A549 (cell line): ENCODE measurements at regions not wholly inside any gene's neighbourhood (a gene's known extent, or its start where the extent isn't known, plus 50 kb on each side); places are given as distances from the start of the nearest gene placed in this dataset.

Experiments used
- ELK1 ChIP-seq: fragments of 150-350 bp; IDR thresholded peaks from 2 replicates; pipeline ENCODE4 v1.6.1; 2014; ENCODE audit warnings: low read depth, mild to moderate bottlenecking, low read length
- EP300 ChIP-seq, 2 experiments: fragments of >200 bp; sonication (Bioruptor Twin); formaldehyde crosslinking; IDR thresholded peaks; 2 replicates in 1 of 2; 3 replicates in 1 of 2; pipeline ENCODE4 v1.6.1; 2016 to 2017
- MAZ ChIP-seq: fragments of 150-350 bp; IDR thresholded peaks from 2 replicates; pipeline ENCODE4 v1.6.1; 2014; ENCODE audit warnings: antibody characterized with exemption, low read depth, low read length, borderline replicate concordance
- MYC ChIP-seq: IDR thresholded peaks from 2 replicates; pipeline ENCODE4 v1.6.1; 2012; ENCODE audit warnings: mild to moderate bottlenecking, inconsistent platforms, low read length, improper control_type of control experiment, borderline replicate concordance
- POLR2A ChIP-seq: IDR thresholded peaks from 2 replicates; pipeline ENCODE4 v1.6.1; 2012; ENCODE audit warnings: mild to moderate bottlenecking, low read length
- RAD21 ChIP-seq, 2 experiments: fragments of >200 bp in 1 of 2; sonication (Bioruptor Twin) in 1 of 2; formaldehyde crosslinking in 1 of 2; IDR thresholded peaks in 1 of 2; conservative IDR thresholded peaks in 1 of 2; 2 replicates in 1 of 2; 3 replicates in 1 of 2; pipeline ENCODE4 v1.6.1; 2012 to 2018; ENCODE audit warnings: inconsistent platforms in 1 of 2
- TF ChIP-seq, protein P1 (sequence below): fragments of >200 bp; sonication (Bioruptor Twin); formaldehyde crosslinking; IDR thresholded peaks from 3 replicates; pipeline ENCODE4 v1.5.1; 2016
- TF ChIP-seq, protein P2 (sequence below): fragments of >200 bp; sonication (Bioruptor Twin); formaldehyde crosslinking; IDR thresholded peaks from 2 replicates; pipeline ENCODE4 v1.6.1; 2016

DNA sequence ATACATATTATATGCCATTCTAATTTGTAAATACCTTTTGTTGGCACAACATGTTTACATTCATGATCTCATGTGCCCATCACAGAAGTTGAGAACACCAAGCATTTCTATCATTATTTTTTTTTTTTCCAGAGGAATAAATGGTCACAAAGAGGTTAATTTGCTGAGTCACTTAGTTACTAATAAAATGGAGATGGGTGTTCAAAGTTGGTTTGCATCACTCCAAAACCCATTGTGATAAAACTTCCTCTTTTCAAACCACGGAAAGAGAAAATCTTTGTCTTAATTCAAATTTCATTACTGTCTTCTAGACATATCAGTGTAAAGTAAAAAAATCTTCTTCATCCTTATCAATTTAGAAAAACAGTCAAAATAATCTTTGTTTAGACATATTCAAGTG lies 636.8 kb upstream of the CCDC179 start:
- no peak for TF ChIP-seq POLR2A
- no peak for TF ChIP-seq RAD21 (conservative IDR thresholded peaks at IDR 0.05 in 1 of 2, IDR thresholded peaks at IDR 0.05 in 1 of 2)
- TF ChIP-seq, protein P1, sequence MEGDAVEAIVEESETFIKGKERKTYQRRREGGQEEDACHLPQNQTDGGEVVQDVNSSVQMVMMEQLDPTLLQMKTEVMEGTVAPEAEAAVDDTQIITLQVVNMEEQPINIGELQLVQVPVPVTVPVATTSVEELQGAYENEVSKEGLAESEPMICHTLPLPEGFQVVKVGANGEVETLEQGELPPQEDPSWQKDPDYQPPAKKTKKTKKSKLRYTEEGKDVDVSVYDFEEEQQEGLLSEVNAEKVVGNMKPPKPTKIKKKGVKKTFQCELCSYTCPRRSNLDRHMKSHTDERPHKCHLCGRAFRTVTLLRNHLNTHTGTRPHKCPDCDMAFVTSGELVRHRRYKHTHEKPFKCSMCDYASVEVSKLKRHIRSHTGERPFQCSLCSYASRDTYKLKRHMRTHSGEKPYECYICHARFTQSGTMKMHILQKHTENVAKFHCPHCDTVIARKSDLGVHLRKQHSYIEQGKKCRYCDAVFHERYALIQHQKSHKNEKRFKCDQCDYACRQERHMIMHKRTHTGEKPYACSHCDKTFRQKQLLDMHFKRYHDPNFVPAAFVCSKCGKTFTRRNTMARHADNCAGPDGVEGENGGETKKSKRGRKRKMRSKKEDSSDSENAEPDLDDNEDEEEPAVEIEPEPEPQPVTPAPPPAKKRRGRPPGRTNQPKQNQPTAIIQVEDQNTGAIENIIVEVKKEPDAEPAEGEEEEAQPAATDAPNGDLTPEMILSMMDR: no peak
- TF ChIP-seq EP300 (IDR thresholded peaks at IDR 0.05): no peak
- no peak for TF ChIP-seq MAZ
- TF ChIP-seq ELK1: no peak
- no peak for TF ChIP-seq MYC
- TF ChIP-seq, protein P2, sequence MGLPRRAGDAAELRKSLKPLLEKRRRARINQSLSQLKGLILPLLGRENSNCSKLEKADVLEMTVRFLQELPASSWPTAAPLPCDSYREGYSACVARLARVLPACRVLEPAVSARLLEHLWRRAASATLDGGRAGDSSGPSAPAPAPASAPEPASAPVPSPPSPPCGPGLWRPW: no peak
